WTC11 (cell line): ENCODE measurements at regions not wholly inside any gene's neighbourhood (a gene's known extent, or its start where the extent isn't known, plus 50 kb on each side); places are given as distances from the start of the nearest gene placed in this dataset.

Source experiments
- ATAC-seq: fragments of 200-7000 bp; cut with Tn5 transposase; 2 replicates; pipeline ENCODE4 v1.10.0; 2021; ENCODE audit warnings: mild to moderate bottlenecking, moderate library complexity
- CTCF ChIA-PET: fragments of 300-600 bp; sonication (Branson Sonifier 250); formaldehyde crosslinking; loops from one replicate; lab custom pipeline; 2021; ENCODE audit warnings: antibody characterized with exemption; lab: Charles Lee
- POLR2A ChIA-PET: fragments of 350-600 bp; sonication (Branson Sonifier 250); formaldehyde crosslinking; loops from one replicate; lab custom pipeline; 2021; ENCODE audit warnings: antibody characterized with exemption; lab: Charles Lee
- DNase-seq: peaks from one replicate; pipeline ENCODE4 v3.0.0; 2021; ENCODE audit warnings: low spot score
- H3K27ac Mint-ChIP-seq: 2 replicates; pipeline ENCODE4 v1.8.0; 2021; ENCODE audit warnings: mixed read lengths
- H3K27me3 Mint-ChIP-seq: 2 replicates; pipeline ENCODE4 v1.8.0; 2021; ENCODE audit warnings: low read depth, mild to moderate bottlenecking, moderate library complexity, mixed read lengths
- H3K36me3 Mint-ChIP-seq: 2 replicates; pipeline ENCODE4 v1.8.0; 2021; ENCODE audit warnings: mixed read lengths
- H3K4me1 Mint-ChIP-seq: 2 replicates; pipeline ENCODE4 v1.8.0; 2022; ENCODE audit warnings: mixed read lengths
- H3K4me3 Mint-ChIP-seq: 2 replicates; pipeline ENCODE4 v1.8.0; 2021; ENCODE audit warnings: mild to moderate bottlenecking, moderate library complexity, mixed read lengths
- H3K9me3 Mint-ChIP-seq: 2 replicates; pipeline ENCODE4 v1.8.0; 2021; ENCODE audit warnings: mixed read lengths
- ATF1 ChIP-seq: sonication (generic); formaldehyde crosslinking; IDR thresholded peaks from 2 replicates; pipeline ENCODE4 v1.8.1; 2023; ENCODE audit warnings: mild to moderate bottlenecking, moderate library complexity, missing genetic modification reagents
- ETV6 ChIP-seq: sonication (generic); formaldehyde crosslinking; IDR thresholded peaks from 2 replicates; pipeline ENCODE4 v1.8.1; 2022; ENCODE audit warnings: mild to moderate bottlenecking, missing genetic modification reagents
- HMGA2 ChIP-seq: fragments of 250-450 bp; sonication (Bioruptor Pico); IDR thresholded peaks from 2 replicates; pipeline ENCODE4 v1.4.0; 2021; ENCODE audit warnings: mild to moderate bottlenecking, moderate library complexity
- JAZF1 ChIP-seq: fragments of 250-450 bp; sonication (Bioruptor Pico); IDR thresholded peaks from 2 replicates; pipeline ENCODE4 v1.9.0; 2021; ENCODE audit warnings: moderate library complexity, mild to moderate bottlenecking, inconsistent platforms
- KAT7 ChIP-seq: sonication (generic); formaldehyde crosslinking; IDR thresholded peaks from 2 replicates; pipeline ENCODE4 v1.8.1; 2023; ENCODE audit warnings: missing genetic modification reagents, mild to moderate bottlenecking, borderline replicate concordance
- ZNF232 ChIP-seq: sonication (generic); formaldehyde crosslinking; IDR thresholded peaks from 2 replicates; pipeline ENCODE4 v1.8.0; 2022; ENCODE audit warnings: mild to moderate bottlenecking, missing genetic modification reagents
- ZNF263 ChIP-seq: sonication (generic); formaldehyde crosslinking; IDR thresholded peaks from 2 replicates; pipeline ENCODE4 v1.8.1; 2022; ENCODE audit warnings: low read depth, mild to moderate bottlenecking, moderate library complexity, missing genetic modification reagents
- TF ChIP-seq, protein P1 (sequence below): sonication (generic); formaldehyde crosslinking; IDR thresholded peaks from 2 replicates; pipeline ENCODE4 v1.8.1; 2022; ENCODE audit warnings: missing genetic modification reagents, borderline replicate concordance
- TF ChIP-seq, protein P2 (sequence below): sonication (generic); formaldehyde crosslinking; IDR thresholded peaks from 2 replicates; pipeline ENCODE4 v1.8.0; 2023; ENCODE audit warnings: missing genetic modification reagents, mild to moderate bottlenecking, borderline replicate concordance
- TF ChIP-seq, protein P3 (sequence below): fragments of 250-450 bp; sonication (Bioruptor Pico); IDR thresholded peaks from 2 replicates; pipeline ENCODE4 v1.9.0; 2021; ENCODE audit warnings: mild to moderate bottlenecking, borderline replicate concordance
- TF ChIP-seq, protein P4 (sequence below): sonication (generic); formaldehyde crosslinking; IDR thresholded peaks from 2 replicates; pipeline ENCODE4 v1.8.0; 2023; ENCODE audit warnings: mild to moderate bottlenecking, missing genetic modification reagents
- TF ChIP-seq, protein P5 (sequence below): sonication (generic); formaldehyde crosslinking; IDR thresholded peaks from 2 replicates; pipeline ENCODE4 v1.8.0; 2022; ENCODE audit warnings: mild to moderate bottlenecking, missing genetic modification reagents
- TF ChIP-seq, protein P6 (sequence below): sonication (generic); formaldehyde crosslinking; IDR thresholded peaks from 2 replicates; pipeline ENCODE4 v1.8.1; 2023; ENCODE audit warnings: mild to moderate bottlenecking, moderate library complexity, missing genetic modification reagents

DNA sequence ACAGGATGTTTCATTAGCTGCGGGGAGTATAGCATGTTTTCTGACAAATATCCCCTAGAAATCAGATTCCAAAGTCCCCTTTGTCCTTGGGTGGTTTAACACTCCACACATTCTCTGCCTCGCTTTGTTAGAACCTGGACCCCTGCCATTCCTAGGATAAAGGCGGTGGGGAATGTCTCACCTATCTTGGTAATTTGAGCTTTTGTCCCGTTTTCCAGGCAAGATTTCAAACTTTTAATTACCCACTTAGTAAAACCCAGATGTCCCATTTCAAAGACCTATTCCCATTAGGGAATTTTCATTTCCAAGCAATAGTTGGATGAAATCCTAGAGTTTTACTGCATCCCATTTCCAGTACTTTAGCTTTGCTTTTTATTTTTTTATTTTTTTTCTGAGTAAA, 501.0 kb upstream of the MAP3K7 start (continued):
- TF ChIP-seq, protein P1, sequence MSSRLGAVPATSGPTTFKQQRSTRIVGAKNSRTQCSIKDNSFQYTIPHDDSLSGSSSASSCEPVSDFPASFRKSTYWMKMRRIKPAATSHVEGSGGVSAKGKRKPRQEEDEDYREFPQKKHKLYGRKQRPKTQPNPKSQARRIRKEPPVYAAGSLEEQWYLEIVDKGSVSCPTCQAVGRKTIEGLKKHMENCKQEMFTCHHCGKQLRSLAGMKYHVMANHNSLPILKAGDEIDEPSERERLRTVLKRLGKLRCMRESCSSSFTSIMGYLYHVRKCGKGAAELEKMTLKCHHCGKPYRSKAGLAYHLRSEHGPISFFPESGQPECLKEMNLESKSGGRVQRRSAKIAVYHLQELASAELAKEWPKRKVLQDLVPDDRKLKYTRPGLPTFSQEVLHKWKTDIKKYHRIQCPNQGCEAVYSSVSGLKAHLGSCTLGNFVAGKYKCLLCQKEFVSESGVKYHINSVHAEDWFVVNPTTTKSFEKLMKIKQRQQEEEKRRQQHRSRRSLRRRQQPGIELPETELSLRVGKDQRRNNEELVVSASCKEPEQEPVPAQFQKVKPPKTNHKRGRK (CRISPR knock-in tag): no peak
- TF ChIP-seq ETV6 (CRISPR knock-in tag) (no peak), ZNF263 (CRISPR knock-in tag) (no peak), ATF1 (CRISPR knock-in tag) (no peak), ZNF232 (CRISPR knock-in tag) (no peak)
- TF ChIP-seq, protein P2, sequence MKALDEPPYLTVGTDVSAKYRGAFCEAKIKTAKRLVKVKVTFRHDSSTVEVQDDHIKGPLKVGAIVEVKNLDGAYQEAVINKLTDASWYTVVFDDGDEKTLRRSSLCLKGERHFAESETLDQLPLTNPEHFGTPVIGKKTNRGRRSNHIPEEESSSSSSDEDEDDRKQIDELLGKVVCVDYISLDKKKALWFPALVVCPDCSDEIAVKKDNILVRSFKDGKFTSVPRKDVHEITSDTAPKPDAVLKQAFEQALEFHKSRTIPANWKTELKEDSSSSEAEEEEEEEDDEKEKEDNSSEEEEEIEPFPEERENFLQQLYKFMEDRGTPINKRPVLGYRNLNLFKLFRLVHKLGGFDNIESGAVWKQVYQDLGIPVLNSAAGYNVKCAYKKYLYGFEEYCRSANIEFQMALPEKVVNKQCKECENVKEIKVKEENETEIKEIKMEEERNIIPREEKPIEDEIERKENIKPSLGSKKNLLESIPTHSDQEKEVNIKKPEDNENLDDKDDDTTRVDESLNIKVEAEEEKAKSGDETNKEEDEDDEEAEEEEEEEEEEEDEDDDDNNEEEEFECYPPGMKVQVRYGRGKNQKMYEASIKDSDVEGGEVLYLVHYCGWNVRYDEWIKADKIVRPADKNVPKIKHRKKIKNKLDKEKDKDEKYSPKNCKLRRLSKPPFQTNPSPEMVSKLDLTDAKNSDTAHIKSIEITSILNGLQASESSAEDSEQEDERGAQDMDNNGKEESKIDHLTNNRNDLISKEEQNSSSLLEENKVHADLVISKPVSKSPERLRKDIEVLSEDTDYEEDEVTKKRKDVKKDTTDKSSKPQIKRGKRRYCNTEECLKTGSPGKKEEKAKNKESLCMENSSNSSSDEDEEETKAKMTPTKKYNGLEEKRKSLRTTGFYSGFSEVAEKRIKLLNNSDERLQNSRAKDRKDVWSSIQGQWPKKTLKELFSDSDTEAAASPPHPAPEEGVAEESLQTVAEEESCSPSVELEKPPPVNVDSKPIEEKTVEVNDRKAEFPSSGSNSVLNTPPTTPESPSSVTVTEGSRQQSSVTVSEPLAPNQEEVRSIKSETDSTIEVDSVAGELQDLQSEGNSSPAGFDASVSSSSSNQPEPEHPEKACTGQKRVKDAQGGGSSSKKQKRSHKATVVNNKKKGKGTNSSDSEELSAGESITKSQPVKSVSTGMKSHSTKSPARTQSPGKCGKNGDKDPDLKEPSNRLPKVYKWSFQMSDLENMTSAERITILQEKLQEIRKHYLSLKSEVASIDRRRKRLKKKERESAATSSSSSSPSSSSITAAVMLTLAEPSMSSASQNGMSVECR: no peak
- TF ChIP-seq, protein P3, sequence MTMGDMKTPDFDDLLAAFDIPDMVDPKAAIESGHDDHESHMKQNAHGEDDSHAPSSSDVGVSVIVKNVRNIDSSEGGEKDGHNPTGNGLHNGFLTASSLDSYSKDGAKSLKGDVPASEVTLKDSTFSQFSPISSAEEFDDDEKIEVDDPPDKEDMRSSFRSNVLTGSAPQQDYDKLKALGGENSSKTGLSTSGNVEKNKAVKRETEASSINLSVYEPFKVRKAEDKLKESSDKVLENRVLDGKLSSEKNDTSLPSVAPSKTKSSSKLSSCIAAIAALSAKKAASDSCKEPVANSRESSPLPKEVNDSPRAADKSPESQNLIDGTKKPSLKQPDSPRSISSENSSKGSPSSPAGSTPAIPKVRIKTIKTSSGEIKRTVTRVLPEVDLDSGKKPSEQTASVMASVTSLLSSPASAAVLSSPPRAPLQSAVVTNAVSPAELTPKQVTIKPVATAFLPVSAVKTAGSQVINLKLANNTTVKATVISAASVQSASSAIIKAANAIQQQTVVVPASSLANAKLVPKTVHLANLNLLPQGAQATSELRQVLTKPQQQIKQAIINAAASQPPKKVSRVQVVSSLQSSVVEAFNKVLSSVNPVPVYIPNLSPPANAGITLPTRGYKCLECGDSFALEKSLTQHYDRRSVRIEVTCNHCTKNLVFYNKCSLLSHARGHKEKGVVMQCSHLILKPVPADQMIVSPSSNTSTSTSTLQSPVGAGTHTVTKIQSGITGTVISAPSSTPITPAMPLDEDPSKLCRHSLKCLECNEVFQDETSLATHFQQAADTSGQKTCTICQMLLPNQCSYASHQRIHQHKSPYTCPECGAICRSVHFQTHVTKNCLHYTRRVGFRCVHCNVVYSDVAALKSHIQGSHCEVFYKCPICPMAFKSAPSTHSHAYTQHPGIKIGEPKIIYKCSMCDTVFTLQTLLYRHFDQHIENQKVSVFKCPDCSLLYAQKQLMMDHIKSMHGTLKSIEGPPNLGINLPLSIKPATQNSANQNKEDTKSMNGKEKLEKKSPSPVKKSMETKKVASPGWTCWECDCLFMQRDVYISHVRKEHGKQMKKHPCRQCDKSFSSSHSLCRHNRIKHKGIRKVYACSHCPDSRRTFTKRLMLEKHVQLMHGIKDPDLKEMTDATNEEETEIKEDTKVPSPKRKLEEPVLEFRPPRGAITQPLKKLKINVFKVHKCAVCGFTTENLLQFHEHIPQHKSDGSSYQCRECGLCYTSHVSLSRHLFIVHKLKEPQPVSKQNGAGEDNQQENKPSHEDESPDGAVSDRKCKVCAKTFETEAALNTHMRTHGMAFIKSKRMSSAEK (CRISPR knock-in tag): no peak
- TF ChIP-seq, protein P4, sequence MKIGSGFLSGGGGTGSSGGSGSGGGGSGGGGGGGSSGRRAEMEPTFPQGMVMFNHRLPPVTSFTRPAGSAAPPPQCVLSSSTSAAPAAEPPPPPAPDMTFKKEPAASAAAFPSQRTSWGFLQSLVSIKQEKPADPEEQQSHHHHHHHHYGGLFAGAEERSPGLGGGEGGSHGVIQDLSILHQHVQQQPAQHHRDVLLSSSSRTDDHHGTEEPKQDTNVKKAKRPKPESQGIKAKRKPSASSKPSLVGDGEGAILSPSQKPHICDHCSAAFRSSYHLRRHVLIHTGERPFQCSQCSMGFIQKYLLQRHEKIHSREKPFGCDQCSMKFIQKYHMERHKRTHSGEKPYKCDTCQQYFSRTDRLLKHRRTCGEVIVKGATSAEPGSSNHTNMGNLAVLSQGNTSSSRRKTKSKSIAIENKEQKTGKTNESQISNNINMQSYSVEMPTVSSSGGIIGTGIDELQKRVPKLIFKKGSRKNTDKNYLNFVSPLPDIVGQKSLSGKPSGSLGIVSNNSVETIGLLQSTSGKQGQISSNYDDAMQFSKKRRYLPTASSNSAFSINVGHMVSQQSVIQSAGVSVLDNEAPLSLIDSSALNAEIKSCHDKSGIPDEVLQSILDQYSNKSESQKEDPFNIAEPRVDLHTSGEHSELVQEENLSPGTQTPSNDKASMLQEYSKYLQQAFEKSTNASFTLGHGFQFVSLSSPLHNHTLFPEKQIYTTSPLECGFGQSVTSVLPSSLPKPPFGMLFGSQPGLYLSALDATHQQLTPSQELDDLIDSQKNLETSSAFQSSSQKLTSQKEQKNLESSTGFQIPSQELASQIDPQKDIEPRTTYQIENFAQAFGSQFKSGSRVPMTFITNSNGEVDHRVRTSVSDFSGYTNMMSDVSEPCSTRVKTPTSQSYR: no peak
- TF ChIP-seq, protein P5, sequence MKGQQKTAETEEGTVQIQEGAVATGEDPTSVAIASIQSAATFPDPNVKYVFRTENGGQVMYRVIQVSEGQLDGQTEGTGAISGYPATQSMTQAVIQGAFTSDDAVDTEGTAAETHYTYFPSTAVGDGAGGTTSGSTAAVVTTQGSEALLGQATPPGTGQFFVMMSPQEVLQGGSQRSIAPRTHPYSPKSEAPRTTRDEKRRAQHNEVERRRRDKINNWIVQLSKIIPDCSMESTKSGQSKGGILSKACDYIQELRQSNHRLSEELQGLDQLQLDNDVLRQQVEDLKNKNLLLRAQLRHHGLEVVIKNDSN (CRISPR knock-in tag): no peak

DNA sequence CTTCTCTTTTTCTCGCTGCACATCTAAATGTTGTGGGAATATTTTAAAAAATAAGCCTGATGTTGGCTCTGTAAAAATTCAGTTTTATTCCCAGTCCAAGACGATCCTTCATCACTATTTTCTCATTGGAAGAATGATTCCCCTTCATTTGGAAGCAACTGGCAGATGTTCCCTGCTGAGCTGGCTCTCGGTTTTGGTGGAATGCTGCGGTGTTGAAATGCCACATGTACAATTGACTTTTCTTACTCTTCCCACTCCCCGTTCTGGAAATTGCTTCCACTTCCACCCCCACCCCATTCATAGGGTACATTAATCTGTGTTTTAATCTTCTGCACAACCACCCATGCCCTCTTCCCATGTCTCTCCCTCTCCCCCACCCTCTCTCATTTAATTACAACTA, 496.3 kb upstream of the MAP3K7 start:
- H3K27me3 Mint-ChIP-seq: no peaks in the 10 kb centered on the region
- no peak overlapping the region for H3K27ac Mint-ChIP-seq
- CTCF ChIA-PET: interaction anchor here (0.9 to 4.3 kb wide), 4 partner anchors 11 to 304 kb away, joined by 3 to 31 read pairs (median 6); no protein-coding TSS in a partner anchor
- H3K36me3 Mint-ChIP-seq: no peaks in the 10 kb centered on the region
- ATAC-seq: no peak
- H3K4me1 Mint-ChIP-seq: peaks cover 43% of the 10 kb centered on the region
- TF ChIP-seq HMGA2 (no peak), JAZF1 (no peak), KAT7 (CRISPR knock-in tag) (no peak)
- TF ChIP-seq, protein P6, sequence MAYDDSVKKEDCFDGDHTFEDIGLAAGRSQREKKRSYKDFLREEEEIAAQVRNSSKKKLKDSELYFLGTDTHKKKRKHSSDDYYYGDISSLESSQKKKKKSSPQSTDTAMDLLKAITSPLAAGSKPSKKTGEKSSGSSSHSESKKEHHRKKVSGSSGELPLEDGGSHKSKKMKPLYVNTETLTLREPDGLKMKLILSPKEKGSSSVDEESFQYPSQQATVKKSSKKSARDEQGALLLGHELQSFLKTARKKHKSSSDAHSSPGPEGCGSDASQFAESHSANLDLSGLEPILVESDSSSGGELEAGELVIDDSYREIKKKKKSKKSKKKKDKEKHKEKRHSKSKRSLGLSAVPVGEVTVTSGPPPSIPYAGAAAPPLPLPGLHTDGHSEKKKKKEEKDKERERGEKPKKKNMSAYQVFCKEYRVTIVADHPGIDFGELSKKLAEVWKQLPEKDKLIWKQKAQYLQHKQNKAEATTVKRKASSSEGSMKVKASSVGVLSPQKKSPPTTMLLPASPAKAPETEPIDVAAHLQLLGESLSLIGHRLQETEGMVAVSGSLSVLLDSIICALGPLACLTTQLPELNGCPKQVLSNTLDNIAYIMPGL (CRISPR knock-in tag): no peak
- DNase-seq: no peak
- H3K4me3 Mint-ChIP-seq: no peak overlapping the region
- no peaks in the 10 kb centered on the region for H3K9me3 Mint-ChIP-seq
- POLR2A ChIA-PET: no interaction called here
